Testis (tissue), 2 donors: ENCODE measurements at regions not wholly inside any gene's neighbourhood (a gene's known extent, or its start where the extent isn't known, plus 50 kb on each side); places are given as distances from the start of the nearest gene placed in this dataset.

ENCODE experiments used
- POLR2A ChIP-seq: fragments of 450-650 bp; IDR thresholded peaks from one replicate; pipeline ENCODE4 v1.6.1; 2017; ENCODE audit warnings: antibody characterized with exemption, mild to moderate bottlenecking, moderate library complexity
- TF ChIP-seq, protein P1 (sequence below), 3 experiments: fragments of 450-650 bp in 2 of 3; fragments of 200-600 bp in 1 of 3; sonication (generic) in 1 of 3; IDR thresholded peaks; one replicate each; pipeline ENCODE4 v1.5.1; 2016 to 2019; ENCODE audit warnings: antibody characterized with exemption in 3 of 3, mild to moderate bottlenecking in 2 of 3, moderate library complexity in 1 of 3

DNA sequence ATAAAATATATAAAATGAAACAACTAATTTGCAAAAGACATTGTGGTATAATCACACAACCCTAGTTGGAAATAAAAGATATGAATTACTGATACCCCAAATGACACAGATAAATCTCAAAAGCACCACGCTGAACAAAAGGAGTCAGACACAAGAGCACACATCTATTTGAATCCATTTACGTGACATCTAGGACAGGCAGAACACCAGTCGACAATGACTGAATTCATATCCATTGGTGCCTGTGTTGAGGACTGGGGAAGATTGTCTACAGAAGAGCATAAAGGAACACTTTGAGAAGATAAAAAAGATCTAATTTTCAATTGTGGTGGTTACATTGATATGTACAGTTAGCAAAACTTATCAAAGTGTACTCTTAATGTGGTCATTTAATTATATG is 874.1 kb downstream of the LTN1 start:
- no peak for TF ChIP-seq POLR2A
- TF ChIP-seq, protein P1, sequence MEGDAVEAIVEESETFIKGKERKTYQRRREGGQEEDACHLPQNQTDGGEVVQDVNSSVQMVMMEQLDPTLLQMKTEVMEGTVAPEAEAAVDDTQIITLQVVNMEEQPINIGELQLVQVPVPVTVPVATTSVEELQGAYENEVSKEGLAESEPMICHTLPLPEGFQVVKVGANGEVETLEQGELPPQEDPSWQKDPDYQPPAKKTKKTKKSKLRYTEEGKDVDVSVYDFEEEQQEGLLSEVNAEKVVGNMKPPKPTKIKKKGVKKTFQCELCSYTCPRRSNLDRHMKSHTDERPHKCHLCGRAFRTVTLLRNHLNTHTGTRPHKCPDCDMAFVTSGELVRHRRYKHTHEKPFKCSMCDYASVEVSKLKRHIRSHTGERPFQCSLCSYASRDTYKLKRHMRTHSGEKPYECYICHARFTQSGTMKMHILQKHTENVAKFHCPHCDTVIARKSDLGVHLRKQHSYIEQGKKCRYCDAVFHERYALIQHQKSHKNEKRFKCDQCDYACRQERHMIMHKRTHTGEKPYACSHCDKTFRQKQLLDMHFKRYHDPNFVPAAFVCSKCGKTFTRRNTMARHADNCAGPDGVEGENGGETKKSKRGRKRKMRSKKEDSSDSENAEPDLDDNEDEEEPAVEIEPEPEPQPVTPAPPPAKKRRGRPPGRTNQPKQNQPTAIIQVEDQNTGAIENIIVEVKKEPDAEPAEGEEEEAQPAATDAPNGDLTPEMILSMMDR (IDR thresholded peaks at IDR 0.05) = no peak
